Activated naive CD4-positive, alpha-beta T cell treated with anti-CD3 and anti-CD28 coated beads, Interleukin-2, amount 10 ng/mL, durations not matched to agents 7 days and 5 days (primary cell): ENCODE measurements at regions not wholly inside any gene's neighbourhood (a gene's known extent, or its start where the extent isn't known, plus 50 kb on each side); places are given as distances from the start of the nearest gene placed in this dataset.
"Not testable (repeated sequence)": the region's sequence is repeated elsewhere in the genome, so short reads cannot be mapped to it uniquely, and the experiment has no call there.

Source experiments
- CTCF ChIA-PET: fragments of 350-600 bp; sonication (Branson Sonifier 250); formaldehyde crosslinking; loops from one replicate; lab custom pipeline; 2021; ENCODE audit warnings: antibody characterized with exemption; lab: Charles Lee
- DNase-seq: peaks from one replicate; pipeline ENCODE4 v3.0.0-alpha.2; 2020
- H3K27ac Mint-ChIP-seq: one replicate; pipeline ENCODE4 v1.8.0; 2021; ENCODE audit warnings: mild to moderate bottlenecking, moderate library complexity, mixed read lengths
- H3K27me3 Mint-ChIP-seq: one replicate; pipeline ENCODE4 v1.8.0; 2021; ENCODE audit warnings: mild to moderate bottlenecking, mixed read lengths
- H3K36me3 Mint-ChIP-seq: one replicate; pipeline ENCODE4 v1.8.0; 2021; ENCODE audit warnings: mixed read lengths
- H3K4me1 Mint-ChIP-seq: one replicate; pipeline ENCODE4 v1.8.0; 2021; ENCODE audit warnings: mixed read lengths
- H3K4me3 Mint-ChIP-seq: one replicate; pipeline ENCODE4 v1.8.0; 2021; ENCODE audit warnings: mild to moderate bottlenecking, moderate library complexity, mixed read lengths
- H3K9me3 Mint-ChIP-seq: one replicate; pipeline ENCODE4 v1.8.0; 2021; ENCODE audit warnings: mixed read lengths

- no peaks in the 10 kb centered on the region for H3K36me3 Mint-ChIP-seq
- H3K9me3 Mint-ChIP-seq, result no peaks in the 10 kb centered on the region
- CTCF ChIA-PET, result no interaction called here
- no peaks in the 10 kb centered on the region for H3K4me1 Mint-ChIP-seq
- no peak for DNase-seq
- H3K27ac Mint-ChIP-seq, result no peak overlapping the region
- H3K4me3 Mint-ChIP-seq, result no peak overlapping the region
- no peaks in the 10 kb centered on the region for H3K27me3 Mint-ChIP-seq
Observed at GRCh38 chr3:139264375-139264774, 79.4 kb upstream of the MRPS22 start.

GRCh38 chr3:139265131-139266016, 78.4 kb upstream of the MRPS22 start:
- no peaks in the 10 kb centered on the region for H3K36me3 Mint-ChIP-seq
- no peak overlapping the region for H3K27ac Mint-ChIP-seq
- no peaks in the 10 kb centered on the region for H3K4me1 Mint-ChIP-seq
- no peak for DNase-seq
- CTCF ChIA-PET, result no interaction called here
- no peaks in the 10 kb centered on the region for H3K9me3 Mint-ChIP-seq
- H3K4me3 Mint-ChIP-seq, result no peak overlapping the region
- peaks cover 7% of the 10 kb centered on the region for H3K27me3 Mint-ChIP-seq

GRCh38 chr3:139267300-139268246, 76.2 kb upstream of the MRPS22 start:
- peaks cover 7% of the 10 kb centered on the region for H3K27me3 Mint-ChIP-seq
- CTCF ChIA-PET, result no interaction called here
- no peak overlapping the region for H3K4me3 Mint-ChIP-seq
- no peak for DNase-seq
- H3K9me3 Mint-ChIP-seq, result no peaks in the 10 kb centered on the region
- H3K36me3 Mint-ChIP-seq, result no peaks in the 10 kb centered on the region
- no peak overlapping the region for H3K27ac Mint-ChIP-seq
- H3K4me1 Mint-ChIP-seq, result no peaks in the 10 kb centered on the region

GRCh38 chr3:139269984-139270383, 73.8 kb upstream of the MRPS22 start:
- no peaks in the 10 kb centered on the region for H3K4me1 Mint-ChIP-seq
- peaks cover 7% of the 10 kb centered on the region for H3K27me3 Mint-ChIP-seq
- no peaks in the 10 kb centered on the region for H3K36me3 Mint-ChIP-seq
- H3K4me3 Mint-ChIP-seq, result no peak overlapping the region
- DNase-seq, result no peak
- H3K9me3 Mint-ChIP-seq, result no peaks in the 10 kb centered on the region
- H3K27ac Mint-ChIP-seq, result no peak overlapping the region
- CTCF ChIA-PET, result no interaction called here

GRCh38 chr3:139270652-139271051, 73.2 kb upstream of the MRPS22 start:
- H3K4me1 Mint-ChIP-seq, H3K9me3 Mint-ChIP-seq, CTCF ChIA-PET, H3K36me3 Mint-ChIP-seq, H3K27me3 Mint-ChIP-seq, H3K27ac Mint-ChIP-seq, H3K4me3 Mint-ChIP-seq, DNase-seq: not testable (repeated sequence)

- no peaks in the 10 kb centered on the region for H3K9me3 Mint-ChIP-seq
- DNase-seq, result no peak
- CTCF ChIA-PET, result interaction anchor here (0.6 kb wide), 1 partner anchor 1119 kb away, joined by 4 read pairs; no protein-coding TSS in a partner anchor
- H3K4me3 Mint-ChIP-seq, result no peak overlapping the region
- no peaks in the 10 kb centered on the region for H3K4me1 Mint-ChIP-seq
- H3K36me3 Mint-ChIP-seq, result no peaks in the 10 kb centered on the region
- peaks cover 9% of the 10 kb centered on the region for H3K27me3 Mint-ChIP-seq
- no peak overlapping the region for H3K27ac Mint-ChIP-seq
Observed at GRCh38 chr3:139280027-139280671, 63.7 kb upstream of the MRPS22 start.

- no peak for DNase-seq
- CTCF ChIA-PET, result no interaction called here
Observed at GRCh38 chr3:139281096-139281495, 62.7 kb upstream of the MRPS22 start.

GRCh38 chr3:139281522-139282196, 62.2 kb upstream of the MRPS22 start:
- peaks cover 9% of the 10 kb centered on the region for H3K27me3 Mint-ChIP-seq
- CTCF ChIA-PET, result no interaction called here
- H3K36me3 Mint-ChIP-seq, result no peaks in the 10 kb centered on the region
- H3K9me3 Mint-ChIP-seq, result no peaks in the 10 kb centered on the region
- H3K4me1 Mint-ChIP-seq, result no peaks in the 10 kb centered on the region
- no peak overlapping the region for H3K4me3 Mint-ChIP-seq
- DNase-seq, result no peak
- H3K27ac Mint-ChIP-seq, result no peak overlapping the region

More at GRCh38 chr3:139281096-139281495, 62.7 kb upstream of the MRPS22 start:
- Mint-ChIP-seq H3K4me3 (no peak overlapping the region), H3K36me3 (no peaks in the 10 kb centered on the region), H3K4me1 (no peaks in the 10 kb centered on the region), H3K27ac (no peak overlapping the region), H3K27me3 (peaks cover 9% of the 10 kb centered on the region), H3K9me3 (no peaks in the 10 kb centered on the region)

GRCh38 chr3:139283301-139283700, 60.5 kb upstream of the MRPS22 start:
- no peak for DNase-seq
- no peak overlapping the region for H3K27ac Mint-ChIP-seq
- no peaks in the 10 kb centered on the region for H3K9me3 Mint-ChIP-seq
- no peaks in the 10 kb centered on the region for H3K4me1 Mint-ChIP-seq
- peaks cover 9% of the 10 kb centered on the region for H3K27me3 Mint-ChIP-seq
- H3K4me3 Mint-ChIP-seq, result no peak overlapping the region
- CTCF ChIA-PET, result no interaction called here
- H3K36me3 Mint-ChIP-seq, result no peaks in the 10 kb centered on the region

GRCh38 chr3:139284221-139284620, 59.6 kb upstream of the MRPS22 start:
- Mint-ChIP-seq H3K9me3 (no peaks in the 10 kb centered on the region), H3K4me1 (no peaks in the 10 kb centered on the region), H3K4me3 (no peak overlapping the region), H3K36me3 (no peaks in the 10 kb centered on the region), H3K27ac (no peak overlapping the region), H3K27me3 (peaks cover 9% of the 10 kb centered on the region)
- CTCF ChIA-PET, result no interaction called here
- DNase-seq, result no peak

GRCh38 chr3:139285691-139286090, 58.1 kb upstream of the MRPS22 start:
- peaks cover 9% of the 10 kb centered on the region for H3K27me3 Mint-ChIP-seq
- CTCF ChIA-PET, result interaction anchor here (0.6 kb wide), 1 partner anchor 50 kb away, joined by 3 read pairs; no protein-coding TSS in a partner anchor
- no peaks in the 10 kb centered on the region for H3K9me3 Mint-ChIP-seq
- no peaks in the 10 kb centered on the region for H3K4me1 Mint-ChIP-seq
- DNase-seq, result no peak
- H3K27ac Mint-ChIP-seq, result no peak overlapping the region
- H3K4me3 Mint-ChIP-seq, result no peak overlapping the region
- no peaks in the 10 kb centered on the region for H3K36me3 Mint-ChIP-seq

GRCh38 chr3:139286241-139286640, 57.6 kb upstream of the MRPS22 start:
- DNase-seq, result no peak
- Mint-ChIP-seq H3K27ac (no peak overlapping the region), H3K9me3 (no peaks in the 10 kb centered on the region), H3K4me1 (no peaks in the 10 kb centered on the region), H3K27me3 (peaks cover 9% of the 10 kb centered on the region), H3K36me3 (no peaks in the 10 kb centered on the region), H3K4me3 (no peak overlapping the region)
- CTCF ChIA-PET, result no interaction called here

- peaks cover 4% of the 10 kb centered on the region for H3K27me3 Mint-ChIP-seq
- H3K27ac Mint-ChIP-seq, result no peak overlapping the region
- no peaks in the 10 kb centered on the region for H3K9me3 Mint-ChIP-seq
- H3K4me1 Mint-ChIP-seq, result no peaks in the 10 kb centered on the region
- no peak for DNase-seq
- no peaks in the 10 kb centered on the region for H3K36me3 Mint-ChIP-seq
- CTCF ChIA-PET, result no interaction called here
- H3K4me3 Mint-ChIP-seq, result no peak overlapping the region
Observed at GRCh38 chr3:139286825-139287224, 57.0 kb upstream of the MRPS22 start.

GRCh38 chr3:139287557-139287956, 56.3 kb upstream of the MRPS22 start:
- no peaks in the 10 kb centered on the region for H3K9me3 Mint-ChIP-seq
- no peak overlapping the region for H3K27ac Mint-ChIP-seq
- CTCF ChIA-PET, result no interaction called here
- no peaks in the 10 kb centered on the region for H3K4me1 Mint-ChIP-seq
- no peaks in the 10 kb centered on the region for H3K27me3 Mint-ChIP-seq
- no peak for DNase-seq
- H3K4me3 Mint-ChIP-seq, result no peak overlapping the region
- no peaks in the 10 kb centered on the region for H3K36me3 Mint-ChIP-seq
